ENCODE measurements at regions not wholly inside any gene's neighbourhood (a gene's known extent, or its start where the extent isn't known, plus 50 kb on each side); places are given as distances from the start of the nearest gene placed in this dataset.

DNA sequence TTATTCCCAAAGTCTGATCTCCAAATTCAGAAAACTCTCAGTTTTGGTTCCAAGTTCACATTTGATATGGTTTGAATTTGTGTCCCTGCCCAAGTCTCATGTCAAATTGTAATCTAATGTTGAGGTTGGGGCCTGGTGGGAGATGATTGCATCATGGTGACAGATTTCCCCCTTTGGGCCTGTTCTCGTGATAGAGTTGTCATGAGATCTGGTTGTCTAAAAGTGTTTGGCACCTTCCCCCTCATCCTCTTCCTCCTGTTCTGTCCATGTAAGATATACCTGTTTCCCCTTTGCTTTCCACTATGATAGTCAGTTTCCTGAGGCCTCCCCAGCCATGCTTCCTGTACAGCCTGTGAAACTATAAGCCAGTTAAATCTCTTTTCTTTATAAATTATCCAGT lies 138.6 kb downstream of the ARL4A start:
- TF ChIP-seq CTCF (conservative IDR thresholded peaks at IDR 0.05; ENCODE audit: low read depth) = no peak
- ChIA-PET CTCF (no interaction called here), POLR2A (ENCODE audit: low non-redundant PET) (no interaction called here)
- no peak for DNase-seq (ENCODE audit: low spot score)
- H3K27ac ChIP-seq = no peak overlapping the region

DNA sequence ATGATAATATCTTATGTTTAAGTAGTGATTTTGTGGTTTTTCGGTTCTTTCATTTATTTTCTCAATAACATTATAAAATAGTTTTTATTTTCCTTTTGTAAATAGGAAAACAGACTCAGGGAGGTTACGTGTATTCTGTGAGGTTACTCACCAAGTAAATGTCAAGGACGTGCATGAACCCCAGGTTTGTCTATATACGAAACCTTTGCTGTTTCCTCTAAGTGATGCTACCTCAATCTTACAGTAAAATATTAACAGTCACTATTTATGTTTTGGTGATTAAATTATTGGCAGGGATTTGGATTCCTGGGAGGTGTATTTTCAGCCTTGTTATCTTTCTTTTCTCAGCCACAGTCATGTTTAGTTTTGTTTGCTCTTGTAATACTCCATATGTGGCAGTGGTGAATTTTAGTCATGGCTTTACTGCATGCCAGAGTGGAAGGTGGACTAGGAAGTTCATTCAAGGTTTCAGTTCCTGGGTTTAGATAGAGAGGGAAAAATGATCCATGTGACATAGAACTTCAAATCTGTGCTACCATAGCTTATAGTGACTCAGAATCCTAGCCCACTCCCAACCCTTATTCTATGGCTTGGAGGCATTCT lies 139.9 kb downstream of the ARL4A start:
- TF ChIP-seq CTCF (conservative IDR thresholded peaks at IDR 0.05; ENCODE audit: low read depth) = no peak
- ChIA-PET POLR2A (ENCODE audit: low non-redundant PET) (no interaction called here), CTCF (no interaction called here)
- no peak for DNase-seq (ENCODE audit: low spot score)
- H3K27ac ChIP-seq = no peak overlapping the region

DNA sequence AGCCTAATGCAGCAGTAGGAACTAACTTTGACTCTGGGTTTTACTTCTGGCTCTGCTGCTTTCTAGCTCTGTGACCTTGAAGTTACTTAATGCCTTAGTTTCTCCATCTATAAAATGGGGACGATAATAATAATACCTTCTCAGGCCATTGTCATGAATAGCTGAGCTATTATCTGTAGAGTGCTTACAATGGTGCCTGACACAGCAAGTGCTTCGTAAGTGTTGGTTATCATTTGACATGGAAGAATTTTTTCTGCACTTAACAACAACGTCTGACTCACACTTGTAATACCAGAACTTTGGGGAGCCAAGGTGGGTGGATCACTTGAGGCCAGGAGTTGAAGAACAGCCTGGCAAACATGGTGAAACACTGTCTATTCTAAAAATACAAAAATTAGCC lies 140.5 kb downstream of the ARL4A start:
- CTCF ChIA-PET = no interaction called here
- no peak overlapping the region for H3K27ac ChIP-seq
- no peak for DNase-seq (ENCODE audit: low spot score)
- POLR2A ChIA-PET (ENCODE audit: low non-redundant PET) = no interaction called here
- TF ChIP-seq CTCF (conservative IDR thresholded peaks at IDR 0.05; ENCODE audit: low read depth) = no peak

- no peak for DNase-seq (ENCODE audit: low spot score)
- TF ChIP-seq CTCF (conservative IDR thresholded peaks at IDR 0.05; ENCODE audit: low read depth) = no peak
- POLR2A ChIA-PET (ENCODE audit: low non-redundant PET) = no interaction called here
- H3K27ac ChIP-seq = no peak overlapping the region
- CTCF ChIA-PET = no interaction called here
Measured at GRCh38 chr7:12831024-12831423, 143.6 kb downstream of the ARL4A start.

DNA sequence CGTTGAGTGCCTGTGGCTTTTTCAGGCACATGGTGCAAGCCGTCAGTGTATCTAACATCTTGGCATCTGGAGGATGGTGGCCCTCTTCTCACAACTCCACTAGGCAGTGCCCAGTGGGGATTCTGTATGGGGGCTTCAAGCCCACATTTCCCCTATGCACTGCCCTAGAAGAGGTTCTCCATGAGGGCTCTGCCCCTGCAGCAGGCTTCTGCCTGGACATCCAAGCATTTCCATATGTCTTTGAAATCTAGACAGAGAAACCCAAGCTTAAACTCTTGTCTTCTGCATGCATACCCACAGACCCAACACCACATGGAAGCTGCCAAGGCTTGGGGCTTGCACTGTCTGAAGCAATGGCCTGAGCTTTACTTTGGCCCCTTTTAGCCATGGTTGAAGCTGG lies 146.4 kb downstream of the ARL4A start:
- TF ChIP-seq CTCF (conservative IDR thresholded peaks at IDR 0.05; ENCODE audit: low read depth) = no peak
- H3K27ac ChIP-seq = no peak overlapping the region
- POLR2A ChIA-PET (ENCODE audit: low non-redundant PET) = no interaction called here
- DNase-seq (ENCODE audit: low spot score) = no peak
- CTCF ChIA-PET = no interaction called here

GRCh38 chr7:12834782-12835181 lies 147.3 kb downstream of the ARL4A start:
- no peak for DNase-seq (ENCODE audit: low spot score)
- no peak for TF ChIP-seq CTCF (conservative IDR thresholded peaks at IDR 0.05; ENCODE audit: low read depth)
- POLR2A ChIA-PET (ENCODE audit: low non-redundant PET) = no interaction called here
- CTCF ChIA-PET = no interaction called here
- no peak overlapping the region for H3K27ac ChIP-seq

All from RWPE1 (cell line).